Liver (tissue), 8 donors: ENCODE measurements at regions not wholly inside any gene's neighbourhood (a gene's known extent, or its start where the extent isn't known, plus 50 kb on each side); places are given as distances from the start of the nearest gene placed in this dataset.

Experiments
- DNase-seq: peaks from one replicate; pipeline ENCODE4 v3.0.0-alpha.2; 2017; ENCODE audit warnings: low spot score
- H3K27ac ChIP-seq, 2 donors: one replicate each; pipeline ENCODE4 v1.7.0; 2013; ENCODE audit warnings: inconsistent platforms in 2 of 2, low read length in 2 of 2, control low read depth in 1 of 2, low read depth in 1 of 2, mild to moderate bottlenecking in 1 of 2
- H3K27me3 ChIP-seq, 4 donors: one replicate each; pipeline versions ENCODE4 v1.6.1 to v1.7.0; 2013; ENCODE audit warnings: low read length in 3 of 4, inconsistent platforms in 1 of 4, mild to moderate bottlenecking in 1 of 4, moderate library complexity in 1 of 4; ENCODE audit not compliant: control insufficient read depth in 4 of 4, insufficient read depth in 4 of 4
- H3K36me3 ChIP-seq, 4 donors: one replicate each; pipeline versions ENCODE4 v1.6.1 to v1.7.0; 2013; ENCODE audit warnings: low read length in 3 of 4, mild to moderate bottlenecking in 3 of 4, low read depth in 1 of 4, moderate library complexity in 1 of 4; ENCODE audit not compliant: control insufficient read depth in 4 of 4, insufficient read depth in 3 of 4
- H3K4me1 ChIP-seq, 4 donors: one replicate each; pipeline versions ENCODE4 v1.6.1 to v1.7.0; 2013; ENCODE audit warnings: low read length in 3 of 4, mild to moderate bottlenecking in 3 of 4, moderate library complexity in 1 of 4; ENCODE audit not compliant: control insufficient read depth in 4 of 4, insufficient read depth in 4 of 4
- H3K4me3 ChIP-seq, 3 donors: one replicate each; pipeline versions ENCODE4 v1.6.1 to v1.7.0; 2013; ENCODE audit warnings: low read length in 3 of 3, control low read depth in 1 of 3, low read depth in 1 of 3, mild to moderate bottlenecking in 1 of 3
- H3K9ac ChIP-seq, 2 donors: one replicate each; pipeline ENCODE4 v1.7.0; 2013; ENCODE audit warnings: low read length in 2 of 2, mild to moderate bottlenecking in 2 of 2, moderate library complexity in 2 of 2, control low read depth in 1 of 2, low read depth in 1 of 2
- H3K9me3 ChIP-seq, 4 donors: one replicate each; pipeline versions ENCODE4 v1.6.1 to v1.7.0; 2013; ENCODE audit warnings: low read length in 3 of 4; ENCODE audit not compliant: control insufficient read depth in 4 of 4
- ATF3 ChIP-seq: IDR thresholded peaks from 2 replicates; pipeline ENCODE4 v1.6.1; 2016; ENCODE audit warnings: antibody characterized with exemption
- FOXA1 ChIP-seq: IDR thresholded peaks from 2 replicates; pipeline ENCODE4 v1.6.1; 2016; ENCODE audit warnings: antibody characterized with exemption
- HNF4A ChIP-seq, 2 donors: conservative IDR thresholded peaks; 2 replicates each; pipeline ENCODE4 v1.6.1; 2016; ENCODE audit warnings: antibody characterized with exemption in 2 of 2, mild to moderate bottlenecking in 2 of 2
- HNF4G ChIP-seq: IDR thresholded peaks from 2 replicates; pipeline ENCODE4 v1.6.1; 2016; ENCODE audit warnings: antibody characterized with exemption
- RAD21 ChIP-seq, 2 donors: IDR thresholded peaks; 2 replicates each; pipeline ENCODE4 v1.6.1; 2016; ENCODE audit warnings: antibody characterized with exemption in 2 of 2, mild to moderate bottlenecking in 2 of 2
- REST ChIP-seq: IDR thresholded peaks from 2 replicates; pipeline ENCODE4 v1.6.1; 2016; ENCODE audit warnings: antibody characterized with exemption, mild to moderate bottlenecking
- RXRA ChIP-seq, 2 donors: IDR thresholded peaks; 2 replicates each; pipeline ENCODE4 v1.6.1; 2017 to 2018; ENCODE audit warnings: antibody characterized with exemption in 2 of 2, mild to moderate bottlenecking in 1 of 2
- SP1 ChIP-seq: IDR thresholded peaks from 2 replicates; pipeline ENCODE4 v1.6.1; 2018; ENCODE audit warnings: antibody characterized with exemption, mild to moderate bottlenecking
- TAF1 ChIP-seq: conservative IDR thresholded peaks from 2 replicates; pipeline ENCODE4 v1.6.1; 2016; ENCODE audit warnings: antibody characterized with exemption, mild to moderate bottlenecking
- ZBTB33 ChIP-seq: IDR thresholded peaks from 2 replicates; pipeline ENCODE4 v1.6.1; 2016; ENCODE audit warnings: antibody characterized with exemption
- WGBS: extraction: QIAGEN DNeasy Blood & Tissue Kit; methylation state at CpG from one replicate; pipeline ENCODE4 v1.1.7; 2013; 5-methylcytosine and 5-hydroxymethylcytosine counted together
- TF ChIP-seq, protein P1 (sequence below): IDR thresholded peaks from 2 replicates; pipeline ENCODE4 v1.6.1; 2016; ENCODE audit warnings: antibody characterized with exemption
- TF ChIP-seq, protein P2 (sequence below): fragments of 150-350 bp; IDR thresholded peaks from 2 replicates; pipeline ENCODE4 v1.5.1; 2017; ENCODE audit warnings: improper control_type of control experiment, low read depth, low read length; ENCODE audit not compliant: missing input control
- donor health status: healthy.
- donor health status: healthy.
- donor health status: healthy.
- donor health status: healthy.
- donor health status: healthy.

DNA sequence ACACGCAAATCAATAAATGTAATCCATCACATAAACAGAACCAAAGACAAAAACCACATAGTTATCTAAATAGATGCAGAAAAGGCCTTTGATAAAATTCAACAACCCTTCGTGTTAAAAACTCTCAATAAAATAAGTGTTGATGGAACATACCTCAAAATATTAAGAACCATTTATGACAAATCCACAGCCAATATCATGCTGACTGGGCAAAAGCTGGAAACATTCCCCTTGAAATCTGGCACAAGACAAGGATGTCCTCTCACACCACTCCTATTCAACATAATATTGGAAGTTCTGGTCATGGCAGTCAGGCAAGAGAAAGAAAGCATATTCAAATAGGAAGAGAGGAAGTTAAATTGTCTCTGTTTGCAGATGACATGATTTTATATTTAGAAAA lies 1946.3 kb upstream of the CDH9 start (continued):
- TF ChIP-seq REST (no peak), HNF4A (conservative IDR thresholded peaks at IDR 0.05) (no peak)

DNA sequence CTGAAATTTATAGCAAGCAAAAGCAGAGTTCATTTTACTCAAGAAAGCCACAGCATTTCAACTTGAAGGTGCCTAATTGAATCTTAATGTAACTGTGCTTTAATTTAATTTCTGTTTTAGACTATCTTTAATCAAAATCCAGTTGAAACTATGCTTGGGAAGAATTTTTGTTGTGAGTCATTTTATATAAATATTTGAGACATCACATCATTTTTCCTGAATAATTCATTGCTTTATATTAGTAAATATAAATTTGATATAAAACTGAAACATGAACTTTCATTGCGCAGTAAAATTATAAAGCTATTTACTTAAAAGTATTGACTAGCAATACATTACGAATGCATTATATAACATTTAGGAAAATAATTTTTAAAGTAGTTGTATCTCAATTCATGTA lies 1937.1 kb upstream of the CDH9 start:
- Histone ChIP-seq H3K9ac (no peak overlapping the region), H3K4me3 (no peak overlapping the region), H3K27me3 (no peaks in the 10 kb centered on the region), H3K9me3 (no peaks in the 10 kb centered on the region), H3K27ac (no peak overlapping the region), H3K36me3 (no peaks in the 10 kb centered on the region), H3K4me1 (no peaks in the 10 kb centered on the region)
- TF ChIP-seq TAF1 (no peak), HNF4G (no peak), REST (no peak), SP1 (no peak), ZBTB33 (no peak)
- TF ChIP-seq, protein P1, sequence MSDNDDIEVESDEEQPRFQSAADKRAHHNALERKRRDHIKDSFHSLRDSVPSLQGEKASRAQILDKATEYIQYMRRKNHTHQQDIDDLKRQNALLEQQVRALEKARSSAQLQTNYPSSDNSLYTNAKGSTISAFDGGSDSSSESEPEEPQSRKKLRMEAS, result no peak
- TF ChIP-seq, protein P2, sequence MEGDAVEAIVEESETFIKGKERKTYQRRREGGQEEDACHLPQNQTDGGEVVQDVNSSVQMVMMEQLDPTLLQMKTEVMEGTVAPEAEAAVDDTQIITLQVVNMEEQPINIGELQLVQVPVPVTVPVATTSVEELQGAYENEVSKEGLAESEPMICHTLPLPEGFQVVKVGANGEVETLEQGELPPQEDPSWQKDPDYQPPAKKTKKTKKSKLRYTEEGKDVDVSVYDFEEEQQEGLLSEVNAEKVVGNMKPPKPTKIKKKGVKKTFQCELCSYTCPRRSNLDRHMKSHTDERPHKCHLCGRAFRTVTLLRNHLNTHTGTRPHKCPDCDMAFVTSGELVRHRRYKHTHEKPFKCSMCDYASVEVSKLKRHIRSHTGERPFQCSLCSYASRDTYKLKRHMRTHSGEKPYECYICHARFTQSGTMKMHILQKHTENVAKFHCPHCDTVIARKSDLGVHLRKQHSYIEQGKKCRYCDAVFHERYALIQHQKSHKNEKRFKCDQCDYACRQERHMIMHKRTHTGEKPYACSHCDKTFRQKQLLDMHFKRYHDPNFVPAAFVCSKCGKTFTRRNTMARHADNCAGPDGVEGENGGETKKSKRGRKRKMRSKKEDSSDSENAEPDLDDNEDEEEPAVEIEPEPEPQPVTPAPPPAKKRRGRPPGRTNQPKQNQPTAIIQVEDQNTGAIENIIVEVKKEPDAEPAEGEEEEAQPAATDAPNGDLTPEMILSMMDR, result no peak
- DNase-seq, result no peak
- WGBS, result 91% methylated on average over 2 of the region's 2 CpGs

GRCh38 chr5:28967848-28968247 lies 1929.5 kb upstream of the CDH9 start:
- no peaks in the 10 kb centered on the region for H3K36me3 ChIP-seq
- no peaks in the 10 kb centered on the region for H3K27me3 ChIP-seq
- no peak for DNase-seq
- 80% methylated on average over 3 of the region's 3 CpGs for WGBS
- H3K9ac ChIP-seq, result no peak overlapping the region
- H3K9me3 ChIP-seq, result no peaks in the 10 kb centered on the region
- H3K4me1 ChIP-seq, result no peaks in the 10 kb centered on the region
- H3K4me3 ChIP-seq, result no peak overlapping the region
- H3K27ac ChIP-seq, result no peak overlapping the region
- TF ChIP-seq HNF4G (no peak), RAD21 (IDR thresholded peaks at IDR 0.05) (no peak), RXRA (IDR thresholded peaks at IDR 0.05) (no peak), ATF3 (no peak), SP1 (no peak), FOXA1 (no peak), HNF4A (conservative IDR thresholded peaks at IDR 0.05) (no peak), REST (no peak)
